ENCODE measurements at regions not wholly inside any gene's neighbourhood (a gene's known extent, or its start where the extent isn't known, plus 50 kb on each side); places are given as distances from the start of the nearest gene placed in this dataset.

GRCh38 chr16:79401782-79402181 lies 198.8 kb downstream of the MAF start:
- TF ChIP-seq CTCF (conservative IDR thresholded peaks at IDR 0.05 in 1 of 2, IDR thresholded peaks at IDR 0.05 in 1 of 2; ENCODE audit: extremely low read depth in 1 of 2, insufficient read depth in 1 of 2, low read depth in 1 of 2, low read length in 2 of 2), result no peak
- no peak for TF ChIP-seq EZH2 (IDR thresholded peaks at IDR 0.05; ENCODE audit: borderline replicate concordance, low read length)
